PC-9 (cell line): ENCODE measurements at regions not wholly inside any gene's neighbourhood (a gene's known extent, or its start where the extent isn't known, plus 50 kb on each side); places are given as distances from the start of the nearest gene placed in this dataset.

Experiments used
- EZH2 ChIP-seq: fragments of 200-600 bp; sonication (generic); IDR thresholded peaks from 2 replicates; pipeline ENCODE4 v1.8.0; 2017; ENCODE audit warnings: antibody characterized with exemption, low read depth
- TF ChIP-seq, protein P1 (sequence below): fragments of 200-600 bp; sonication (generic); conservative IDR thresholded peaks from 2 replicates; pipeline ENCODE4 v1.6.1; 2017; ENCODE audit warnings: mixed run types, antibody characterized with exemption, mild to moderate bottlenecking, moderate library complexity

GRCh38 chr18:76605341-76605929 lies 110.4 kb upstream of the ZNF516 start:
- TF ChIP-seq, protein P1, sequence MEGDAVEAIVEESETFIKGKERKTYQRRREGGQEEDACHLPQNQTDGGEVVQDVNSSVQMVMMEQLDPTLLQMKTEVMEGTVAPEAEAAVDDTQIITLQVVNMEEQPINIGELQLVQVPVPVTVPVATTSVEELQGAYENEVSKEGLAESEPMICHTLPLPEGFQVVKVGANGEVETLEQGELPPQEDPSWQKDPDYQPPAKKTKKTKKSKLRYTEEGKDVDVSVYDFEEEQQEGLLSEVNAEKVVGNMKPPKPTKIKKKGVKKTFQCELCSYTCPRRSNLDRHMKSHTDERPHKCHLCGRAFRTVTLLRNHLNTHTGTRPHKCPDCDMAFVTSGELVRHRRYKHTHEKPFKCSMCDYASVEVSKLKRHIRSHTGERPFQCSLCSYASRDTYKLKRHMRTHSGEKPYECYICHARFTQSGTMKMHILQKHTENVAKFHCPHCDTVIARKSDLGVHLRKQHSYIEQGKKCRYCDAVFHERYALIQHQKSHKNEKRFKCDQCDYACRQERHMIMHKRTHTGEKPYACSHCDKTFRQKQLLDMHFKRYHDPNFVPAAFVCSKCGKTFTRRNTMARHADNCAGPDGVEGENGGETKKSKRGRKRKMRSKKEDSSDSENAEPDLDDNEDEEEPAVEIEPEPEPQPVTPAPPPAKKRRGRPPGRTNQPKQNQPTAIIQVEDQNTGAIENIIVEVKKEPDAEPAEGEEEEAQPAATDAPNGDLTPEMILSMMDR: no peak
- TF ChIP-seq EZH2: no peak
